ENCODE measurements at regions not wholly inside any gene's neighbourhood (a gene's known extent, or its start where the extent isn't known, plus 50 kb on each side); places are given as distances from the start of the nearest gene placed in this dataset.

DNA sequence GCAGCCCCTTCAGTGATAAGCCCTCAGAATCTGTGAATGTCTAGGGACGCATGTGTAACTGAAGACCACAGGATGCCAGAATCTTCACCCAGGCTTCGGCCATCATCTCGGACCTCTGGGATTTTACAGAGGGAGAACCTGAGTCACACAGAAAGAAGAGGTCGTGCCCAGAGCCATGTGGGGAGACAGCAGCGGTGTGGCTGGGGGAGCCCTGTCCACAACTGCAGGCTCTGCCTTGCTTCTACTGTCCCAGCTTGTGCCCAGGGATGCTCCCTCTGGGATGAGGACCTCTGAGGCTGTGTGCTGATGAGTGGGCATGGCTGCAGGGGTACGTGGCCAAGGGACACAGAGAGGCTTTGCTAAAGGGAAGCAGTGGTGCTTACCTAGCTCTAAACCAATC lies 582.0 kb downstream of the TBC1D22A start (continued):
- TF ChIP-seq, protein P1, sequence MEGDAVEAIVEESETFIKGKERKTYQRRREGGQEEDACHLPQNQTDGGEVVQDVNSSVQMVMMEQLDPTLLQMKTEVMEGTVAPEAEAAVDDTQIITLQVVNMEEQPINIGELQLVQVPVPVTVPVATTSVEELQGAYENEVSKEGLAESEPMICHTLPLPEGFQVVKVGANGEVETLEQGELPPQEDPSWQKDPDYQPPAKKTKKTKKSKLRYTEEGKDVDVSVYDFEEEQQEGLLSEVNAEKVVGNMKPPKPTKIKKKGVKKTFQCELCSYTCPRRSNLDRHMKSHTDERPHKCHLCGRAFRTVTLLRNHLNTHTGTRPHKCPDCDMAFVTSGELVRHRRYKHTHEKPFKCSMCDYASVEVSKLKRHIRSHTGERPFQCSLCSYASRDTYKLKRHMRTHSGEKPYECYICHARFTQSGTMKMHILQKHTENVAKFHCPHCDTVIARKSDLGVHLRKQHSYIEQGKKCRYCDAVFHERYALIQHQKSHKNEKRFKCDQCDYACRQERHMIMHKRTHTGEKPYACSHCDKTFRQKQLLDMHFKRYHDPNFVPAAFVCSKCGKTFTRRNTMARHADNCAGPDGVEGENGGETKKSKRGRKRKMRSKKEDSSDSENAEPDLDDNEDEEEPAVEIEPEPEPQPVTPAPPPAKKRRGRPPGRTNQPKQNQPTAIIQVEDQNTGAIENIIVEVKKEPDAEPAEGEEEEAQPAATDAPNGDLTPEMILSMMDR (IDR thresholded peaks at IDR 0.05 in 2 of 3, conservative IDR thresholded peaks at IDR 0.05 in 1 of 3; ENCODE audit: borderline replicate concordance in 1 of 3, insufficient read depth in 1 of 3, low read depth in 2 of 3, low read length in 2 of 3), result no peak
- no peak for TF ChIP-seq ZNF274 (IDR thresholded peaks at IDR 0.05; ENCODE audit: low read depth, low read length)
- TF ChIP-seq ZFX (IDR thresholded peaks at IDR 0.05), result no peak
- no peak for TF ChIP-seq CBX3 (IDR thresholded peaks at IDR 0.05; ENCODE audit: low read depth)
- no peak for TF ChIP-seq POLR2A (IDR thresholded peaks at IDR 0.05; ENCODE audit: borderline replicate concordance, extremely low read depth, insufficient read depth, insufficient read length)

DNA sequence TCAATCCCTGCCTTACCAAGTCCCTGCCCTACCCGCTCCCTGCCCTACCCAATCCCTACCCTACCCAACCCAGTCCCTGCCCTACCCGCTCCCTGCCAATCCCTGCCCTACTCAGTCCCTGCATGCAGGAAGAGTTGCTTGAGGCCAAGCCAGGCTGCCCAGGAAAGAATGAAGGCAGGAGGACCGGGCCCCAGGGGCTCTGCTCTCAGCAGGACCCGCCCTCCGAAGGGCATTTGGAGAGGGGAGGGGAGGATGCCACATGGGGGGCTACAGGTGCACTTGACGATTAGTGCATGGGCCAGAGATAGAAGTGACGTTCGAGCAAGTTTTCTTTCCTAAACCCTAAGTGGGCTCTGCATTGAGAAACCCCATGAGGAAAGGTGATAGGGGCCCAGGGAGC lies 581.2 kb downstream of the TBC1D22A start:
- H2AFZ ChIP-seq (ENCODE audit: low read depth, low read length, poor library complexity, severe bottlenecking), result no peak overlapping the region
- H3K27me3 ChIP-seq (ENCODE audit: insufficient read depth, low read length), result no peaks in the 10 kb centered on the region
- H3K79me2 ChIP-seq (ENCODE audit: insufficient read depth, low read length), result no peaks in the 10 kb centered on the region
- H4K20me1 ChIP-seq (ENCODE audit: insufficient read depth), result no peaks in the 10 kb centered on the region
- H3K27ac ChIP-seq (ENCODE audit: low read depth, low read length), result no peak overlapping the region
- peaks cover 0 to 11% of the 10 kb centered on the region in 2 experiments; a peak in 2 of 4 replicates for H3K4me1 ChIP-seq (ENCODE audit: control insufficient read depth in 1 of 2, insufficient read depth in 2 of 2, low read length in 2 of 2)
- no peak for DNase-seq (ENCODE audit: low read depth, low spot score)
- no peak overlapping the region for H3K9ac ChIP-seq (ENCODE audit: low read length)
- H3K36me3 ChIP-seq (ENCODE audit: control insufficient read depth in 1 of 2, insufficient read depth in 2 of 2, low read length in 2 of 2), result no peaks in the 10 kb centered on the region
- CTCF ChIA-PET, result no interaction called here
- POLR2A ChIA-PET, result no interaction called here
- no peak overlapping the region for H3K4me2 ChIP-seq (ENCODE audit: low read length)
- H3K9me2 ChIP-seq (ENCODE audit: insufficient read depth), result no peaks in the 10 kb centered on the region
- H3K9me3 ChIP-seq (ENCODE audit: control insufficient read depth in 1 of 2, insufficient read depth in 1 of 2, low read depth in 1 of 2, low read length in 2 of 2), result no peaks in the 10 kb centered on the region
- intact Hi-C loops (cut with micrococcal nuclease), result no loop called here
- no TSS peak for BruUV-seq (replicated peaks)
- ATAC-seq, result no peak
- RAD21 ChIA-PET (ENCODE audit: low non-redundant PET in 1 of 2, low total read pairs in 2 of 2, uncharacterized antibody in 2 of 2, unreplicated experiment in 2 of 2), result no interaction called here
- no peak overlapping the region for H3K4me3 ChIP-seq (replicated peaks in 1 of 2; ENCODE audit: low read depth in 1 of 2, low read length in 2 of 2)
- TF ChIP-seq EZH2phosphoT487 (IDR thresholded peaks at IDR 0.05; ENCODE audit: borderline replicate concordance) (no peak), EZH2 (IDR thresholded peaks at IDR 0.05) (no peak), EGR1 (IDR thresholded peaks at IDR 0.05; ENCODE audit: low read depth) (no peak), SP1 (IDR thresholded peaks at IDR 0.05; ENCODE audit: low read depth) (no peak), REST (IDR thresholded peaks at IDR 0.05; ENCODE audit: low read depth) (no peak), POLR2A (IDR thresholded peaks at IDR 0.05; ENCODE audit: borderline replicate concordance, extremely low read depth, insufficient read depth, insufficient read length) (no peak), RAD21 (IDR thresholded peaks at IDR 0.05; ENCODE audit: low read depth) (no peak), FOSL1 (IDR thresholded peaks at IDR 0.05; ENCODE audit: low read depth) (no peak), JUND (IDR thresholded peaks at IDR 0.05) (no peak), ZFX (IDR thresholded peaks at IDR 0.05) (no peak)
- TF ChIP-seq, protein P2, sequence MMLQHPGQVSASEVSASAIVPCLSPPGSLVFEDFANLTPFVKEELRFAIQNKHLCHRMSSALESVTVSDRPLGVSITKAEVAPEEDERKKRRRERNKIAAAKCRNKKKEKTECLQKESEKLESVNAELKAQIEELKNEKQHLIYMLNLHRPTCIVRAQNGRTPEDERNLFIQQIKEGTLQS (IDR thresholded peaks at IDR 0.05), result no peak
- TF ChIP-seq, protein P3, sequence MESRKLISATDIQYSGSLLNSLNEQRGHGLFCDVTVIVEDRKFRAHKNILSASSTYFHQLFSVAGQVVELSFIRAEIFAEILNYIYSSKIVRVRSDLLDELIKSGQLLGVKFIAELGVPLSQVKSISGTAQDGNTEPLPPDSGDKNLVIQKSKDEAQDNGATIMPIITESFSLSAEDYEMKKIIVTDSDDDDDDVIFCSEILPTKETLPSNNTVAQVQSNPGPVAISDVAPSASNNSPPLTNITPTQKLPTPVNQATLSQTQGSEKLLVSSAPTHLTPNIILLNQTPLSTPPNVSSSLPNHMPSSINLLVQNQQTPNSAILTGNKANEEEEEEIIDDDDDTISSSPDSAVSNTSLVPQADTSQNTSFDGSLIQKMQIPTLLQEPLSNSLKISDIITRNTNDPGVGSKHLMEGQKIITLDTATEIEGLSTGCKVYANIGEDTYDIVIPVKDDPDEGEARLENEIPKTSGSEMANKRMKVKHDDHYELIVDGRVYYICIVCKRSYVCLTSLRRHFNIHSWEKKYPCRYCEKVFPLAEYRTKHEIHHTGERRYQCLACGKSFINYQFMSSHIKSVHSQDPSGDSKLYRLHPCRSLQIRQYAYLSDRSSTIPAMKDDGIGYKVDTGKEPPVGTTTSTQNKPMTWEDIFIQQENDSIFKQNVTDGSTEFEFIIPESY (IDR thresholded peaks at IDR 0.05; ENCODE audit: extremely low read depth, insufficient replicate concordance, low read length), result no peak
- TF ChIP-seq, protein P4, sequence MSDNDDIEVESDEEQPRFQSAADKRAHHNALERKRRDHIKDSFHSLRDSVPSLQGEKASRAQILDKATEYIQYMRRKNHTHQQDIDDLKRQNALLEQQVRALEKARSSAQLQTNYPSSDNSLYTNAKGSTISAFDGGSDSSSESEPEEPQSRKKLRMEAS (IDR thresholded peaks at IDR 0.05), result no peak
